Brain microvascular endothelial cell (primary cell): ENCODE measurements at regions not wholly inside any gene's neighbourhood (a gene's known extent, or its start where the extent isn't known, plus 50 kb on each side); places are given as distances from the start of the nearest gene placed in this dataset.

Source experiments
- DNase-seq: peaks from one replicate; pipeline ENCODE4 v3.0.0-alpha.2; 2020
- H3K27ac ChIP-seq: fragments of 250-450 bp; sonication (Bioruptor Pico); 2 replicates; pipeline ENCODE4 v1.5.1; 2020; ENCODE audit warnings: mild to moderate bottlenecking, moderate library complexity
- H3K27me3 ChIP-seq: fragments of 250-450 bp; sonication (Bioruptor Pico); replicated peaks from 2 replicates; pipeline ENCODE4 v1.5.1; 2020; ENCODE audit warnings: mild to moderate bottlenecking
- H3K36me3 ChIP-seq: fragments of 250-450 bp; sonication (Bioruptor Pico); replicated peaks from 2 replicates; pipeline ENCODE4 v1.5.1; 2020; ENCODE audit warnings: mild to moderate bottlenecking
- H3K4me3 ChIP-seq: 2 replicates; pipeline ENCODE4 v1.5.1; 2011; ENCODE audit warnings: low read depth, mild to moderate bottlenecking, control low read depth, low read length, moderate library complexity
- in situ Hi-C: cut with HindIII; loops from 2 replicates; pipeline ENCODE4 v1.10.0; 2017; ENCODE audit warnings: low sequenced_read_pairs, low pct_ligation_motif_present
- TF ChIP-seq, protein P1 (sequence below): IDR thresholded peaks from 2 replicates; pipeline ENCODE4 v1.5.1; 2011; ENCODE audit warnings: low read depth, mild to moderate bottlenecking, moderate library complexity, low read length, control low read depth, inconsistent platforms; ENCODE audit errors: missing control alignments

DNA sequence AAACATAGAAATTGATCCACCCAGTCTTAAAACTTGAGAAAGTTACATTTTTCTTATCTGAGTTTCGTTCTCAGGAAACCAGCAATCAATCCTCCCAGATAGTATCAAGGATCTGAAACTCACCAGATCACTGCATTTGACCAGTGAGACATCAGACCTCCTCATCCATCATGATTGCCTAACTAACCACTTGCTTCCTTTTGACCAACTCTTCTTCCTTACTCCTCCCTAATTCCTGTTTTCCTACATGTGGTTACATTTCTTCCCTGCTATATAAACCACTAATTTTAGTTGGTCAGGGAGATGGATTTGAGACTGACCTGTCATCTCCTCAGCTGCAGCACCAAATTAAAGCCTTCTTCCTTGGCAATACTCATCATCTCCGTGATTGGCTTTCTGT lies 357.1 kb upstream of the POU3F2 start:
- no peak overlapping the region for H3K27ac ChIP-seq
- DNase-seq, result no peak
- no peaks in the 10 kb centered on the region for H3K36me3 ChIP-seq
- in situ Hi-C loops, result no loop called here
- no peak overlapping the region for H3K4me3 ChIP-seq
- TF ChIP-seq, protein P1, sequence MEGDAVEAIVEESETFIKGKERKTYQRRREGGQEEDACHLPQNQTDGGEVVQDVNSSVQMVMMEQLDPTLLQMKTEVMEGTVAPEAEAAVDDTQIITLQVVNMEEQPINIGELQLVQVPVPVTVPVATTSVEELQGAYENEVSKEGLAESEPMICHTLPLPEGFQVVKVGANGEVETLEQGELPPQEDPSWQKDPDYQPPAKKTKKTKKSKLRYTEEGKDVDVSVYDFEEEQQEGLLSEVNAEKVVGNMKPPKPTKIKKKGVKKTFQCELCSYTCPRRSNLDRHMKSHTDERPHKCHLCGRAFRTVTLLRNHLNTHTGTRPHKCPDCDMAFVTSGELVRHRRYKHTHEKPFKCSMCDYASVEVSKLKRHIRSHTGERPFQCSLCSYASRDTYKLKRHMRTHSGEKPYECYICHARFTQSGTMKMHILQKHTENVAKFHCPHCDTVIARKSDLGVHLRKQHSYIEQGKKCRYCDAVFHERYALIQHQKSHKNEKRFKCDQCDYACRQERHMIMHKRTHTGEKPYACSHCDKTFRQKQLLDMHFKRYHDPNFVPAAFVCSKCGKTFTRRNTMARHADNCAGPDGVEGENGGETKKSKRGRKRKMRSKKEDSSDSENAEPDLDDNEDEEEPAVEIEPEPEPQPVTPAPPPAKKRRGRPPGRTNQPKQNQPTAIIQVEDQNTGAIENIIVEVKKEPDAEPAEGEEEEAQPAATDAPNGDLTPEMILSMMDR, result no peak
- H3K27me3 ChIP-seq, result no peaks in the 10 kb centered on the region

DNA sequence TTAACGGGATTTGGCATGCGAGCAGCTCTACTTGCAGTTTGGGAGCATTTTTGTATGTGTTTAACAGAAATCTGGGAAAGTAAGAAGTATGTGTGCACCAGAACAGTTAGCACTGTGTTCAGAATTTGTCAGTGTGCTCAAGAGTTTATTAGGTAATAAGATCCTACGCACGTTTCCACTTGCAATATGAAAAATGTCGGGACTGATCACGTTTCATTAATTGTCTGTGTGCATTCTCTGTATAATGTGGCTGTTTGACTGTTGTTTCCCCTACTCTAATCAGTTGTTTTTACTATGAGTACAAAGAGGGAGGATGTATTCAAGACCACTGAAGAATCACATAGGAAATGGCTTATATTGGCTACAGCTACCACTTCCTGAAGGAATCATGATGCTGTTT lies 349.7 kb upstream of the POU3F2 start:
- H3K36me3 ChIP-seq, result no peaks in the 10 kb centered on the region
- H3K27ac ChIP-seq, result no peak overlapping the region
- H3K27me3 ChIP-seq, result no peaks in the 10 kb centered on the region
- in situ Hi-C loops, result no loop called here
- DNase-seq, result no peak
- TF ChIP-seq, protein P1, result no peak
- H3K4me3 ChIP-seq, result no peak overlapping the region

DNA sequence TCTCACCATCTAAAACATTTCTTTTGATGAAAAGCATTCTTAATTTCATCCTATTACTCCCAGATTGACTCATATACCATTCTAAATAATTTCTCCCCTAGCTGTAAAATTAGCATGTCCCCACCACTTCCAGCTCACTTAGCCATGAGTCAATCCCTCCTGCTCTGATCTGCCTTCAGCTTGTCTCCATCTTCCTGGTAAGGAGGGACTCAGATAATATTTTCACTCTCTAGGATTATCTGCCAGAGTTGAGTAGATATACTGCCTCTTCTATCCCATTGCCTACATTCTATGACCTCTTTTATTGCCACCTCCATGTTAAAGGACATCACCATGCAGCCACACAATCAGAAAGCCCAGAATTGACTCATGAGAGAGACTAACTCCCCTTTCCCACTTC lies 348.8 kb upstream of the POU3F2 start:
- H3K36me3 ChIP-seq, result no peaks in the 10 kb centered on the region
- in situ Hi-C loops, result no loop called here
- no peak overlapping the region for H3K4me3 ChIP-seq
- H3K27ac ChIP-seq, result no peak overlapping the region
- no peaks in the 10 kb centered on the region for H3K27me3 ChIP-seq
- TF ChIP-seq, protein P1, result no peak
- no peak for DNase-seq

DNA sequence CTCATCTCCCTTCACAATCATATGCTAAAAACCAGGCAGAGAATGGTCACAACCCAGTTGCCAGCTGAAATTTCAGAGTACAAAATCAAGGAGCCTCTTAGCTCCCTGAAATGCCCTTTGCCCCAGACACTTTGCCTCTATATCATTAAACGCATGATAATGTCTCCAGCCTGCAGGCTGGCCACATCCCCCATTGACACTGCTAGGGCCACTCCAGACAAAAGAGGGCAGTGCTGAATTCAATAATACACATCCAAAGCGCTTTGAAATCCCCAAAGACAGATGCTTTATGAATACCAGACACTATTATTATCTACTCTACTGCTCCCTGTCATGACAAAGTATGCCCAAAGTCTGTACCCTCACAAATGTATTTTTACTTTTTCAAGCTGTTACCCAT lies 348.3 kb upstream of the POU3F2 start:
- no peak for DNase-seq
- H3K36me3 ChIP-seq, result no peaks in the 10 kb centered on the region
- H3K4me3 ChIP-seq, result no peak overlapping the region
- H3K27ac ChIP-seq, result no peak overlapping the region
- in situ Hi-C loops, result no loop called here
- H3K27me3 ChIP-seq, result no peaks in the 10 kb centered on the region
- TF ChIP-seq, protein P1, result no peak

DNA sequence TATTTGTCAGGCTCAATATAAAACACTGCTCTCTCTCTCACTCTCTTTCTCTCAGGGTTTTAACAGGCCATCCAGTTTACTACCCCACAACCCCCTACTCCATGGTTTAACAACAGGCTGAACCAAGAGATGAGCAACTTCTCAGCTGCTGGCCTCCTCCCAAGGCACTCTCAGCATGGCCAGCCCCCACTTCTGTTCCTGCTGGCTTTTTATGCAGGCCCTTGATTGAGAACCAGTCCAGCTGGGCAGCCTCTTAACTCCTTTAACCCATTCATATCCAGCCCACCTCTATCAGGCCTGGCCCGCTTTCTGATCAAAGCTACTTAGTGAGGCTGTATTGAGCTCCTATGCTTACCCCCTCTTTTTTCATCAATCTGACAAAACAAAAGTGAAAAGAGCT lies 346.8 kb upstream of the POU3F2 start:
- DNase-seq, result no peak
- no peak overlapping the region for H3K27ac ChIP-seq
- H3K4me3 ChIP-seq, result no peak overlapping the region
- in situ Hi-C loops, result no loop called here
- TF ChIP-seq, protein P1, result no peak
- no peaks in the 10 kb centered on the region for H3K36me3 ChIP-seq
- no peaks in the 10 kb centered on the region for H3K27me3 ChIP-seq

DNA sequence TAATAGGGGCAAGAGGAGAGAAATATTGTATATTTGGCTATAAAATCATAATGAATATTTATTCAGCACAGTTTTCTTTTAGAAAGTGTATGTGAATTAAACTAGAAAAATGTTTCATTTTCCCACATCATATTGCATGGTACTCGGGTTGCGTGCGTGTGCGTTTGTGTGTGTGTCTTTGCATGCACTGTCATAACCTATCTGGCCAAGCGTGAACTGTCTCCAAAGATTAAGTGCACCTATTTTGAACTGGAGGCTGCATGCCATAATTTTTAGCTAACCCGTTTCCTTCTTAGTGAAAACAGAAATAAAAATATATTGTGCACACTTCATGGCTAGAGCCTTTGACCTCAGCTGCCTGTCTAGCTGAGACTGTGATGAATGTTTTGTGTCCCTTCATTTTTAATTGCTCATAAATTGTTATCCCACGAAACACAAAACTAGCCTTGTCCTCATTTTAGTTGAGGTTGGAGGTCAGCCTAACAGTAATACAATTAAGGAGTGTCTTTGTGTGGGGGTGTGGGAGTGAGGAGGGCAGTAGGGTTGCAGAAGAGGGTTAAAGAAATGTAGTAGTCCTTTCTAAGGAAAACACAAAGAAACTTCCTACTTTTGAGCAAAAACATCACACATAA lies 336.1 kb upstream of the POU3F2 start:
- Histone ChIP-seq H3K27ac (no peak overlapping the region), H3K27me3 (no peaks in the 10 kb centered on the region), H3K4me3 (no peak overlapping the region), H3K36me3 (no peaks in the 10 kb centered on the region)
- no peak for DNase-seq
- TF ChIP-seq, protein P1, result no peak
- in situ Hi-C loops, result no loop called here
